GM23248 (cell line): ENCODE measurements at regions not wholly inside any gene's neighbourhood (a gene's known extent, or its start where the extent isn't known, plus 50 kb on each side); places are given as distances from the start of the nearest gene placed in this dataset.

ENCODE experiments used
- EZH2 ChIP-seq: fragments of 200-600 bp; sonication (generic); IDR thresholded peaks from 2 replicates; pipeline ENCODE4 v1.6.1; 2018; ENCODE audit warnings: antibody characterized with exemption, mild to moderate bottlenecking; ENCODE audit not compliant: insufficient read depth, poor library complexity, severe bottlenecking
- EZH2phosphoT487 ChIP-seq: fragments of 200-600 bp; sonication (generic); IDR thresholded peaks from 2 replicates; pipeline ENCODE4 v1.6.1; 2018; ENCODE audit warnings: antibody characterized with exemption, moderate library complexity, mild to moderate bottlenecking, low read depth; ENCODE audit not compliant: insufficient read depth

- no peak for TF ChIP-seq EZH2
- no peak for TF ChIP-seq EZH2phosphoT487
Measured at GRCh38 chr5:4963265-4963664, 176.9 kb upstream of the ADAMTS16 start.
